ENCODE measurements at regions not wholly inside any gene's neighbourhood (a gene's known extent, or its start where the extent isn't known, plus 50 kb on each side); places are given as distances from the start of the nearest gene placed in this dataset.
"Not testable (repeated sequence)": the region's sequence is repeated elsewhere in the genome, so short reads cannot be mapped to it uniquely, and the experiment has no call there.

DNA sequence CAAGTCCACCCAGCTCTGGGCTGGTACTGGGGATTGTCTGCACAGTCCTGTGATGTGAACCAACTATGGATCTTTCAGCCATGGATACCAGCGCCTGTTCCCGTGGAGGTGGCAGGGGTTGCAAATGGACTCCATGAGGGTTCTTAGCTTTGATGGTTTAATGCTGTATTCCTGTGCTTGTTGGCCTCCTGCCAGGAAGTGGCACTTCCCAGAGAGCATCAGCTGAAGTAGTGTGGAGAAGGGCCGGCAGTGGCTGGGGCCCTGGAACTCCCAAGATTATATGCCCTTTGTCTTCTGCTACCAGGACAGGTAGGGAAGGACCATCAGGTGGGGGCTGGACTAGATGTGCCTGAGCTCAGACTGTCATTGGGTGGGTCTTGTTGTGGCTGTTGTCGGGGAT, 1104.8 kb upstream of the COX7C start:
- intact Hi-C loops (cut with DNase I) = no loop called here
- DNase-seq = peak in 3 of 10 donors; percentile 9 to 65 (median 58)

DNA sequence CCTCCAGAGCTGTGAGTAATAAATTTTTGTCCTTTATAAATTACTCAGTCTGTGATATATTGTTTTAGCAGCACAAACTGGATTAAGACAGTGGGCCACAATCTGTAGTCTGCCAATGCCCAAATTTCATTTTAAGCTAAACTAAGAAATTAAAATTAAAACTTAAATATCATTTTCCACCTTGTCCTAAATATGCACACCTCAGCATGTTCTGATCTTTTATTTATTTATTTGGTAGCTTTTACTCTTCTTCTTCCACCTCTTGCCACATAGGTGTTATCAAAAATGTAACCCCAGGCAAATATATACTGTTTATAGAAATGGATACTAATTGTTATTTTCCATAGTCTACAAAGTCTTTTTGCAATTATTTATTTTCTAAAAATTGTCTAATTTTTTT, 1102.2 kb upstream of the COX7C start:
- intact Hi-C loops (cut with DNase I) = no loop called here
- no peak for DNase-seq

DNA sequence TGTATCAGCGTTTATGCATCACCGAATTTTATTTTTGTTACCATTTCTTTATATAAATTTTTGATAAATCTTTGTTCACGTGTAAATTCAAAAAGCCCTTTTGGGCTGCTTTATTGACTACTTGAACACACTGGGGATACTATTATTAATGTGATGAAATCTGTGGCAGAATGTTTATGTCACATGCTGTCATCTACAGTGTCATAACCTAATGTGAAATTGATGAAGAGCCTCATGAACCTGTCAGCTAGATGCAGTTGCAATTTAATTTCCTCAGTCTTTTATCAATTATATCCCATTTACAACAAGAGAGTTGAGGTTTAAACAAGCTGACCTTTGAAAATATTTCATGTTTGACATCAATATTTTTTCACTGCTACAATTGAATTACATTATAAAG, 1100.4 kb upstream of the COX7C start:
- DNase-seq = no peak
- intact Hi-C loops (cut with DNase I) = no loop called here

DNA sequence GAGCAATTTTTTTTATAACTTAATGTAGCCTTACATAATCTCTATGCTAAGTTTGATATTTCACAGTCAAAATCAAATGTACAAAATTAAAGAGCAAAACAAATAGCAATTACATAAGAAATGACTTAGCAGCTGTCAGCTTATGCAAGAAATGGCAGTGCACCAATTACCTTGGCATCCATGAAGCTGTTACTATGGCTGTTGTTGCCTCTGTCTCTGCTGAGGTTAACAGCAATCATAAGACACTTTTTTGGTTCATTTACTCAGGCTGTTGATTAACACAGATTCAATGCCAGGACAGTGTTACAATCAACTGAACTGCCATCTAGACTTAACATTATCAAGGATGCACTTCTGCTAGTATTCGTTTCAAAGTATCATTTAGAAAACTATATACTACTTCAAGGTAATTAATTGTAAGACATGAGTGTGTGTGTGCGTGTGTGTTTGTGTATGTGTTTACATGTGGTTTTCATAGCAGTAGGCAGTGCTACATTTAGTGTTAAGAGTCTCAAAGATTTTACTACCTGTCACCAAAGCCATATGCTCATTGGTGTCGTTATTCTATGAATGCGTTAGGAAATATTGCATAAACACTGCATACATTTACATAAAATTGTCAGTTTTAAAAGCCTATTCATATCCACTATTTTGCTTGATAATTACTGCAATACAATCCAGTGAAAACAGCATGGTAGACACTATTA, 1084.2 kb upstream of the COX7C start:
- DNase-seq = peak in 1 of 10 donors; percentile 31
- intact Hi-C loops (cut with DNase I) = no loop called here

DNA sequence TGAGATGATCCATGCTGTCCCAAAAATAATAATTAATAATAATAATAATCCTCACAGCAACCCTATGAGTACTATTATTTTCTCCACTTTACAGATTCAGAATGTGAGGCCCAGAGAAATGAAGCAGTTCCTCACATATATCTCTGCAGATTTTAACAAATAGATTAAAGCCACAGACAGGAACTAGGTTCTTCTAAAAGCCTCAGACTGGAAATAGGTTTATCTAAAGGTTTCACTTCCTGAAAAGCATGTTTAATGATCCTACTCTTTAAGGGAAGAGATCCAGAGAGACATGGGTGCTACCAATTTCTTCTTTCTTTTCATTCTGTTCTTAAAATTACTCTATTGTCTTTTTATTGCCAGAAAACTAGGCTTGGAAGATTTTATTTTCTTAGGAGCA, 1079.4 kb upstream of the COX7C start:
- intact Hi-C loops (cut with DNase I) = no loop called here
- no peak for DNase-seq

DNA sequence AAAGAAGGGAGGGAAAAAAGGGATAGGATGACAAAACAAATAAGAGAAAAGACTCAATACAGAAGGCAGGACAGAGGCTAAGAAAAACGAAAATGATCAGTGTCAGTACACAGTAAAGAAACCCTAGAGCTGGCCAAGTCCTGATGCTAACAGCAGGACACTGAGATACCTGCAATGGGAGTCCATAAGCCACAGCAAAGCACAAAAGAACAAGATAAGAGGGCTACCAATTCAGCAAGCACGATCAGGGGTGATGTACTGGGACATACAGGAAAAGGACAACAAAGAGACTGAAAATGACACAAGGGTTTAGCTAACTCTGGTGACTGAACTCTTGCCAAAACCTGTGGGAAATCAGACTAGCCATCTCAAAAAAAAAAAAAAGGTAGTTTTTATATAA, 1072.6 kb upstream of the COX7C start:
- intact Hi-C loops (cut with DNase I) = no loop called here
- no peak for DNase-seq

DNA sequence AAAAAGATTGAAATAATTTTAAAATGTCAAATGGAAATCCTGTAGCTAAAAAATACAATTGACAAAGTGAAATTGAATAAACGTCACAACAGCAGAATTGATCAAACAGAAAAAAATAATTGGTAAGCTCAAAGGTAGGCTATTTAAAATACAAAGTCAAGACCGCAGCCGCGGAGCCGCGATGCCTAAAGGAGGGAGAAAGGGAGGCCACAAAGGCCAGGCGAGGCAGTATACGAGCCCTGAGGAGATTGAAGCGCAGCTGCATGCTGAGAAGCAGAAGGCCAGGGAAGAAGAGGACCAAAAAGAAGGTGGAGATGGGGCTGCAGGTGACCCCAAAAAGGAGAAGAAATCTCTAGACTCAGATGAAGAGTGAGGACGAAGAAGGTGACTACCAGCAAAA, 1068.5 kb upstream of the COX7C start:
- DNase-seq = peak in 1 of 10 donors; percentile 63
- intact Hi-C loops (cut with DNase I) = no loop called here

DNA sequence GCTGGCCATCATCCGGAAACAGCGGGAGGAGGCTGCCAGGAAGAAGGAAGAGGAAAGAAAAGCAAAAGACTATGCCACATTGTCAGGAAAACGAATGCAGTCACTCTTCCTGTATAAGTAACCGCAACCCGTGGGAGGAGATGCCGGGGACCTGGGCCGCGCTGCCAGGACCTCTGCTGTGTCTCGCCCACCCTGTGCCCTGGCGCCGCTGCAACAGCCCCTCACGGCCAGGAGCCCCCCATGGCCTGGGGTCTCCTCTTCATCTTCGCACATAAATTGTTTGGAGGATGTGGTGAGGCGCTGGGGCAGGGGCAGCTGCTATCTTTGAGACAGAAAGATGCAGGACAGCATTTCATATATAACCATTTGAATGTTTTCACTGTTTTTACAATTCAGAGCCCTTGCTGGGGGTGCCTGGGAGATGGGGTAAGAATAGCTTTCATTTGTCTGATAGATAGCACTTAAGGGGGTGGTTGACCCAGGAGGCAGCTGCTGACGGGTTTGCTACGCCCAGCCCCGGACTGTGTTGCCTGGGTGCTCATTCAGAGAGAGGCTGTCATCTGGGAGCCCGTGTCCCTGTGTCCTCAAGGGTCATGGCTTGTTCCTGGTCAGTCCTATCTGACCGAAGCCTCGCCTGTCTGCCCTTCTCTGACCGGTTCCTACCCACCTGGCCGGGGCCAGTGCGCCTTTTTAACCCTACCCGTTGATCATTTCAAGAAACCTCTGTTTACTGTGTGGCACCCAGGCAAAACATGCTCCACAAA, 1067.7 kb upstream of the COX7C start:
- intact Hi-C loops (cut with DNase I) = no loop called here
- peak in 3 of 10 donors; percentile 44 to 60 (median 55) for DNase-seq

DNA sequence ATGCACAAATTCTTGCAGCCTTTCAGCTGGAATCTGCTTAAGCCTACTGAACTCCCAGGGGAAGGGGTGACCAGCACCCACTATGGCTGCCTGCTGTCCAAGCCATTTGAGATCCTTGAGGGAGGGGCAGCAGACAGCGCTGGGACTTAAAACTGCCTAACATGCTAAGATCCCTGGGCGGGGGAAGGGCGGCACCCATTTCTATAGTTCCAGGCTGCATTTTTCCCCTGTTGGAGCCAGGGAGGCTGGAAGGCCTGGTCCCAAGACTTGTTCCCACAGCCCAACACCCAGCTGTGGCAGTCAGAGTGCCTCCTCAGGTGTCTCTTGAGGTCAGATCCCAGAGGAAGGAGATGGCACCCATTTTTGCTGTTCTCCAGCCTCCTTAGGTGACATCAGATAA, 1061.3 kb upstream of the COX7C start:
- intact Hi-C loops (cut with DNase I) = no loop called here
- peak in 1 of 10 donors; percentile 41 for DNase-seq

DNA sequence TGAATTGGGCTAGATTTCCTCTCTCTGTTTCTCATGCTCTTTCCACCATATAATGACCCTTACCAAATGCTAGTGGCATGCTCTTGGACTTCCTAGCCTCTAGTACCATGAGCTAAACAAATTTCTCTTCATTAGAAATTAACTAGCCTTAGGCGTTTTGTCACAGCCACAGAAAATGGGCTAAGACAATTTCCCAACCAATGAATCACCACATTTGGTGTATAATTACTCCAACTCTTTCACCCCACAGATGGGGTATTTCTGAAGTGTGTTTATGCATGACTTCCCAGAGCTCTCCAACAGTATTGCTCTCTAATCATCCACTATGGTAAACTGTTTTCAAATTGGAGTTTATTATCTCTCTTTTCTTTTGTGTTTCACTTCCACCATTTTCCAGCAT, 1041.1 kb upstream of the COX7C start:
- no peak for DNase-seq

DNA sequence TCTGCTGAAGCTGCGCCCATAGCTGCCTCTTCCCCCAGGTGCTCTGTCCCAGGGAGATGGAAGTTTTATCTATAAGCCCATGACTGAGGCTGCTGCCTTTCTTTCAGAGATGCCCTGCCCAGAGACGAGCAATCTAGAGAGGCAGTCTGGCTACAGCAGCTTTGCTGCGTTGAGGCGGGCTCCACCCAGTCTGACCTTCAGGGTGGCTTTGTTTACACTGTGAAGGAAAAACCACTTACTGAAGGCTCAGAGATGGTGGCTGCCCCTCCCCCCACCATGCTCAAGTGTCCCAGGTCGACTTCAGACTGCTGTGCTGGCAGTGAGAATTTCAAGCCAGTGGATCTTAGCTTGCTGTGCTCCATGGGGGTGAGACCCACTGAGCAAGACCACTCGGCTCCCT, 1029.9 kb upstream of the COX7C start:
- intact Hi-C loops (cut with DNase I) = not testable (repeated sequence)
- peak in 1 of 10 donors; percentile 48 for DNase-seq

More for the DNA sequence above, 1041.1 kb upstream of the COX7C start:
- intact Hi-C loops (cut with DNase I) = no loop called here

DNA sequence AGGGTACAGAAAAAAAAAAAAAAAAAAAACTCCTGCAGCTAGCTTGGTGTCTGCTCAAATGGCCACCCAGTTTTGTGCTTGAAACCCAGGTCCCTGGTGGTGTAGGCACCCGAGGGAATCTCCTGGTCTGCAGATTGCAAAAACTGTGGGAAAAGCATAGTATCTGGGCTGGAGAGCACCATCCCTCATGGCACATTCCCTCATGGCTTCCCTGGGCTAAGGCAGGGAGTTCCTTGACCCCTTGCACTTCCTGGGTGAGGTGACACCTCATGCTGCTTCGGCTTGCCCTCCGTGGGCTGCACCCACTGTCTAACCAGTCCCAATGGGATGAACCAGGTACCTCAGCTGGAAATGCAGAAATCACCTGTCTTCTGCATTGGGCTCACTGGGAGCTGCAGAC, 1029.5 kb upstream of the COX7C start:
- DNase-seq = peak in 2 of 10 donors; percentile 39 to 61
- intact Hi-C loops (cut with DNase I) = not testable (repeated sequence)

DNA sequence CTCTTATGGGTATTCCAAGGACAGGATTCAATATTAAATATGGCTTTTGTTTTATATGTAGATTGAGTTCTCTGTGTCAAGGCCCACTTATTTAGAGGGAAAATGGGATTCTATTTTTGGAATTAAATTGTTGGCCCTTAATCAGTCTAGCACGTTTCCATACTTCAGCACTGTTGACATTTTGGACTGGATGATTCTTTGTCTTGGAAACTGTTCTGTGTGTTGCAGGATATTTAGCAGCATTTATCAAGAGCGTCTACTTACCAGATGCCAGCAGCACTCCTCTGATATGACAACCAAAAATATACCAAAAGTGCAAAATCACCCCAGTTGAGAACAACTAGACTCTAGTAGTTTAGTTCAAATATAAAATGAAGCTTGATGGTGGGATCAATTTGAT, 1027.0 kb upstream of the COX7C start:
- no peak for DNase-seq
- intact Hi-C loops (cut with DNase I) = no loop called here

DNA sequence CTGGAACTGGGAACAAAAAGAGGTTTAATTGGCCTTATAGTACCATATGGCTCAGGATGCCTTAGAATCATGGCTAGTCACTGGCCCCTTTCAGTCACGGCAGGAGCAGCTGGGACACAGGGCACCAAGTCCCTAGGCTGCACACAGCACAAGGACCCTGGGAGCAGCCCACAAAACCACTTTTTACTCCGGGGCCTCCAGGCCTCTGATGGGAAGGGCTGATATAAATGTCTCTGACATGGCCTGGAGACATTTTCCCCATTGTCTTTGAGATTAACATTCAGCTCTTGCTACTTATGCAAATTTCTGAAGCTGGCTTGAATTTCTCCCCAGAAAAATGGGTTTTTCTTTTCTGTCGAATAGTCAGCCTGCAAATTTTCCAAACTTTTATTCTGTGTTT, 1026.4 kb upstream of the COX7C start:
- intact Hi-C loops (cut with DNase I) = no loop called here
- no peak for DNase-seq

DNA sequence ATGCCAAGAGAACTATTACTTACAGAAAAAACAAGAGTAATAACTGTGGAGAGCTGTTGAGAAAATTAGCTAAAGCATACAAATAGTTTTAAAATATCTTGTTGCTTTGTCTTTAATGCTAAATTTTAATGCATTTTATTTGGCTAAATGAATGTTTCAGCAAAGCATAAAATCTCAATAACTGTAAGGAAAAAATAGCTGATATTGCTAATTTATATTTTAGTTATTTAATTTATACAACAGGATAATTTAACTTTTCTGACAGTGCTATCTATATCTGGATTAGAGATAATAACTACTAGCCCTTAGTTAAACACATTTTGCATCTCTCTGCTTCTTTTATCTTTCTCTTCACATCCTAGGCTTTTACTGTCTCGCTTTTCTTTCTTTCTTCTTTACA, 1014.9 kb upstream of the COX7C start:
- DNase-seq = no peak
- intact Hi-C loops (cut with DNase I) = no loop called here

DNA sequence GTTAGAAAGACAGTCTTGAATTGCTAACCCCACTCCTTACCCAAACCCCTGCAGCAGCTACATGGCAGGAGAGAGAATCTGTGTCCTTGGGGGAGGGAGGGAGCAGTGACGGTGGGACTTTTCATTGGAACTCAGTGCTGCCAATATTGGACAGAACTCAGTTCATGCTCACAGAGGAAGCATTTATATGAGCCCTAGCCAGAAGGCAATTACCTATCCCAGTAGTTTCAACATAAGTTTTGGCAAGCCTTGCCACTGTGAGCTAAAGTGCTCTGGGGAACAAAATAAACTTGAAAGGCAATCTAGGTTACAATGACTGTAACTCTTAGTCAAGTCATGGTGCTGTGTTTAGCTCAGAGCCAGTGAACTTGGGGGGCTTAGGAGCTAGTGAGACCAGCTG, 1013.4 kb upstream of the COX7C start:
- intact Hi-C loops (cut with DNase I) = no loop called here
- DNase-seq = no peak

DNA sequence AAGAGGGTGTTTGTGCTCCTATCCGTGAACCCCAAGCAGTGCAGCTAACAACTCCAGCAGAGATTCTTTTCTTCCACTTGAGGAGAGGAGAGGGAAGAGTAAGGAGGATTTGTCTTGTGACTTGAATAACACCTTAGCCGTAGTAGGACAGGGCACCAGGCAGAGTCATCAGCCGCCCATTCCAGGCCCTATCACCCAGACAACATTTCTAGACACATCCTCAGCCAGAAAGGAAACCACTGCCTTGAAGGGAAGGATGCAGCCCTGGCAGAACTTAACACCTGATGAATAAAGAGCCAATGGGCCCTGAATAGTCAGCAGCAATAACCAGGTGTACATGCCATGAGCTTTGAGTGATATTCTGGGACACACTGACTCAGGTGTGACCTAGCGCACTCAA, 1013.0 kb upstream of the COX7C start:
- DNase-seq = no peak
- intact Hi-C loops (cut with DNase I) = no loop called here

DNA sequence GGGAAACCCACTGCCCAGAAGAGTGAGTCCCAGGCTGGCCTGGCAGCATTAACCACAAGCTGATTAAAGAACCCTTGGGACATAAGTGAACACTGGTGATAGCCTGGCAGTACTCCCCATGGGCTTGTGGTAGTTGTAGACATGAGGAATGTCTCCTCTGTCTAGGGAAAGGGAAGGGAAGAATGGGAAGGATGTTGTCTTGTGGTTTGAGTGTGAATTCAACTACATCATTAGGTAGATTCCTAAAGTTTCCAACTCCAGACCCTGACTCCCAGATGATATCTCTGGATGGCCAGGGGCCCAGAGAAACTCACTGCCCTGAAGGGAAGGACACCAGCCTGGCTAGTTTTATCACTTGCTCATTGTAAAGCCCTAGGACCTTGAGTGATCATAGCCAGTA, 1012.4 kb upstream of the COX7C start:
- intact Hi-C loops (cut with DNase I) = no loop called here
- no peak for DNase-seq

DNA sequence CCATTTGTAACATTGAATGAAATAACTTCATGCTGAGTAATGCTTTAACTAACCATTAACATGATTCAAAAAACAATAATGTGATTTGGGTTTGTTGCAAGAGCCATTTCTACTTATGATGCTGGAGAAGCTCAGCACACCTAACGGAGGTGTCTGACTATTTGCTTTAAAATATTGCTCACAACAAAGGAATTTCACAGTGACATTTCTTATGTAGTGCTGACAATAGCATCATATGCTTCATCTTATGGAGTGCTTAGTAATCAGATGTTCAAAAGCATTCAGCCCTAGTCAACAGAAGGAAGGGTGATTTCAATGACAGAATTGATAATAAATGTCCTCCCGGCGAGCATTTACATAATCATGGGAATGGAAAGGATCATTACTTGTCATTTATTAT, 1003.3 kb upstream of the COX7C start:
- intact Hi-C loops (cut with DNase I) = no loop called here
- DNase-seq = no peak

DNA sequence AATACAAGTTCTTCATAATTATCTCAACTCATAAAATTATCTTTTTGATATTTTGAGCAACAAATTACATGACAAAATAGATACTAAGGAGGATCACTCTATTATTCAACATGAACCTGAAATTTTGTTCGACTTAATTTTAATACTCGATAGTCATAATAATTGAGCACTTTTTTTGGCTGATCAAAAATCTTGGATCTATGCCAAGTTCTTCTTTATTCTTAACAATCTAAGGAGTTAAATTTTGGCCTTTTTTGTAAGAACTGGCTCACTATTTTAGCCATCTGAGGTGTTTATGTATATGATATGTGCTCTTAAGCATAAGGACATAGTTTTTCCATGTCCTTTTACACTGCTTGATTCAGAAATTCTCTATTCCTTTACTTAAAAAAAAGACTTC, 996.1 kb upstream of the COX7C start:
- no peak for DNase-seq
- intact Hi-C loops (cut with DNase I) = no loop called here

DNA sequence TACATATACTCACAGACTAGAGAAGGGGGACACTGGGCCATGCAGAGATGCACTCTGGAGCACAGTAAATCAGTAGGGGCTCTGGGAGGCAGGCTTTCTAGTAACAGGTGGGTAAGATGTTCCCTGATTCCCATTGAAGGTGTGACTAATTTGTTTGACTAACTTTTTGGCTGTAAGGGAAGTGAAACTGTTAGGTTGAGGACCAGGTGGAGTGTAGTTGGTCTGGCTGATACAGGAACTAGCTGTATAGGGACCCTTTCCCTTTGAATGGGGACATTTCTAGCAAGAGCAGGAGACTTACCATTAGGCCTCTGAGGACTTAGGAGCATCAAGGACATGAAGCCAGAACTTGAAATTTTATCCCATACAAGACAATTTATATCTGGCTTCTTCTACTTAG, 989.6 kb upstream of the COX7C start:
- no peak for DNase-seq
- intact Hi-C loops (cut with DNase I) = no loop called here

DNA sequence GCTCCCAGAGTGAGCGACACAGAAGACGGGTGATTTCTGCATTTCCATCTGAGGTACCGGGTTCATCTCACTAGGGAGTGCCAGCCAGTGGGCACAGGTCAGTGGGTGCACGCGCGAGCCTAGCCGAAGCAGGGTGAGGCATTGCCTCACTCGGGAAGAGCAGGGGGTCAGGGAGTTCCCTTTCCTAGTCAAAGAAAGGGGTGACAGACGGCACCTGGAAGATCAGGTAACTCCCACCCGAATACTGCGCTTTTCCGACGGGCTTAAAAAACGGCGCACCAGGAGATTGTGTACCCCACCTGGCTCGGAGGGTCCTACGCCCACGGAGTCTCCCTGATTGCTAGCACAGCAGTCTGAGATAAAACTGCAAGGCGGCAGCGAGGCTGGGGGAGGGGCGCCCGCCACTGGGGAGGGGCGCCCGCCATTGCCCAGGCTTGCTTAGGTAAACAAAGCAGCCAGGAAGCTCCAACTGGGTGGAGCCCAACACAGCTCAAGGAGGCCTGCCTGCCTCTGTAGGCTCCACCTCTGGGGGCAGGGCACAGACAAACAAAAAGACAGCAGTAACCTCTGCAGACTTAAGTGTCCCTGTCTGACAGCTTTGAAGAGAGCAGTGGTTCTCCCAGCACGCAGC, 979.1 kb upstream of the COX7C start:
- intact Hi-C loops (cut with DNase I); DNase-seq: not testable (repeated sequence)
